Activated CD4-positive, alpha-beta memory T cell treated with anti-CD3 and anti-CD28 coated beads for 36 hours (primary cell): ENCODE measurements at regions not wholly inside any gene's neighbourhood (a gene's known extent, or its start where the extent isn't known, plus 50 kb on each side); places are given as distances from the start of the nearest gene placed in this dataset.
"Not testable (repeated sequence)": the region's sequence is repeated elsewhere in the genome, so short reads cannot be mapped to it uniquely, and the experiment has no call there.

Source experiments
- CTCF ChIA-PET: fragments of 350-600 bp; sonication (Branson Sonifier 250); formaldehyde crosslinking; loops from one replicate; lab custom pipeline; 2021; ENCODE audit warnings: antibody characterized with exemption, inconsistent platforms; lab: Charles Lee
- POLR2A ChIA-PET: fragments of 350-600 bp; sonication (Branson Sonifier 250); formaldehyde crosslinking; loops from one replicate; lab custom pipeline; 2021; ENCODE audit warnings: antibody characterized with exemption; lab: Charles Lee
- DNase-seq: peaks from one replicate; pipeline ENCODE4 v3.0.0-alpha.2; 2020
- H3K27ac Mint-ChIP-seq: one replicate; pipeline ENCODE4 v1.8.0; 2021; ENCODE audit warnings: mixed read lengths
- H3K27me3 Mint-ChIP-seq: one replicate; pipeline ENCODE4 v1.8.0; 2021; ENCODE audit warnings: mixed read lengths
- H3K36me3 Mint-ChIP-seq: one replicate; pipeline ENCODE4 v1.8.0; 2021; ENCODE audit warnings: mixed read lengths
- H3K4me1 Mint-ChIP-seq: one replicate; pipeline ENCODE4 v1.8.0; 2021; ENCODE audit warnings: low read depth, mixed read lengths
- H3K4me3 Mint-ChIP-seq: one replicate; pipeline ENCODE4 v1.8.0; 2021; ENCODE audit warnings: mild to moderate bottlenecking, mixed read lengths
- H3K9me3 Mint-ChIP-seq: one replicate; pipeline ENCODE4 v1.8.0; 2021; ENCODE audit warnings: mixed read lengths
- intact Hi-C: fragments of 100-400 bp; cut with micrococcal nuclease; formaldehyde crosslinking; loops from one replicate; pipeline ENCODE4 v1.15.1; 2023

GRCh38 chr17:64783031-64783461 lies 120.9 kb upstream of the SMURF2 start:
- H3K9me3 Mint-ChIP-seq: no peaks in the 10 kb centered on the region
- DNase-seq: no peak
- peaks cover 17% of the 10 kb centered on the region for H3K4me1 Mint-ChIP-seq
- H3K4me3 Mint-ChIP-seq: no peak overlapping the region
- ChIA-PET CTCF (interaction anchor here (0.6 kb wide), 1 partner anchor 153 kb away, joined by 5 read pairs; no protein-coding TSS in a partner anchor), POLR2A (no interaction called here)
- intact Hi-C loops: no loop called here
- peaks cover 3% of the 10 kb centered on the region for H3K36me3 Mint-ChIP-seq
- peaks cover 6% of the 10 kb centered on the region for H3K27me3 Mint-ChIP-seq
- peak overlapping the region; percentile 38 for H3K27ac Mint-ChIP-seq

GRCh38 chr17:64781810-64782555 lies 119.9 kb upstream of the SMURF2 start:
- ChIA-PET CTCF (no interaction called here), POLR2A (no interaction called here)
- H3K27ac Mint-ChIP-seq: no peak overlapping the region
- peaks cover 25% of the 10 kb centered on the region for H3K4me1 Mint-ChIP-seq
- no peaks in the 10 kb centered on the region for H3K9me3 Mint-ChIP-seq
- peaks cover 3% of the 10 kb centered on the region for H3K36me3 Mint-ChIP-seq
- no peak for DNase-seq
- intact Hi-C loops: no loop called here
- peak overlapping the region; percentile 50 for H3K4me3 Mint-ChIP-seq
- H3K27me3 Mint-ChIP-seq: peaks cover 6% of the 10 kb centered on the region

GRCh38 chr17:64781014-64781756 lies 119.1 kb upstream of the SMURF2 start:
- no peak overlapping the region for H3K27ac Mint-ChIP-seq
- no peaks in the 10 kb centered on the region for H3K9me3 Mint-ChIP-seq
- peaks cover 26% of the 10 kb centered on the region for H3K4me1 Mint-ChIP-seq
- DNase-seq: peak; percentile 75
- intact Hi-C loops: no loop called here
- CTCF ChIA-PET: interaction anchor here (1.0 to 1.2 kb wide), 2 partner anchors 157 to 318 kb away, joined by 3 read pairs; no protein-coding TSS in a partner anchor
- peaks cover 6% of the 10 kb centered on the region for H3K27me3 Mint-ChIP-seq
- H3K36me3 Mint-ChIP-seq: peaks cover 3% of the 10 kb centered on the region
- POLR2A ChIA-PET: no interaction called here
- H3K4me3 Mint-ChIP-seq: peak overlapping the region; percentile 76

GRCh38 chr17:64780096-64781013 lies 118.2 kb upstream of the SMURF2 start:
- peaks cover 3% of the 10 kb centered on the region for H3K36me3 Mint-ChIP-seq
- POLR2A ChIA-PET: no interaction called here
- H3K27ac Mint-ChIP-seq: no peak overlapping the region
- no peaks in the 10 kb centered on the region for H3K9me3 Mint-ChIP-seq
- H3K4me1 Mint-ChIP-seq: peaks cover 26% of the 10 kb centered on the region
- intact Hi-C loops: no loop called here
- H3K4me3 Mint-ChIP-seq: peak overlapping the region; percentile 76
- DNase-seq: peak; percentile 89
- peaks cover 6% of the 10 kb centered on the region for H3K27me3 Mint-ChIP-seq
- CTCF ChIA-PET: interaction anchor here (0.9 to 1.4 kb wide), 4 partner anchors 12 to 319 kb away, joined by 3 read pairs; no protein-coding TSS in a partner anchor

GRCh38 chr17:64779376-64780095 lies 117.4 kb upstream of the SMURF2 start:
- H3K9me3 Mint-ChIP-seq: no peaks in the 10 kb centered on the region
- no peak overlapping the region for H3K27ac Mint-ChIP-seq
- peaks cover 6% of the 10 kb centered on the region for H3K27me3 Mint-ChIP-seq
- H3K4me1 Mint-ChIP-seq: peaks cover 26% of the 10 kb centered on the region
- H3K4me3 Mint-ChIP-seq: peak overlapping the region; percentile 39
- ChIA-PET CTCF (interaction anchor here (0.9 to 1.4 kb wide), 2 partner anchors 11 to 159 kb away, joined by 3 read pairs; no protein-coding TSS in a partner anchor), POLR2A (no interaction called here)
- H3K36me3 Mint-ChIP-seq: no peaks in the 10 kb centered on the region
- intact Hi-C loops: loop anchor here (5.0 kb wide), 1 partner anchor 183 kb away; no protein-coding TSS in a partner anchor
- no peak for DNase-seq

- DNase-seq, H3K9me3 Mint-ChIP-seq, POLR2A ChIA-PET, H3K27me3 Mint-ChIP-seq, H3K27ac Mint-ChIP-seq, H3K36me3 Mint-ChIP-seq: not testable (repeated sequence)
- intact Hi-C loops: loop anchor here (5.0 kb wide), 1 partner anchor 183 kb away; no protein-coding TSS in a partner anchor
- CTCF ChIA-PET: interaction anchor here (1.4 kb wide), 1 partner anchor 159 kb away, joined by 3 read pairs; no protein-coding TSS in a partner anchor
- Mint-ChIP-seq H3K4me3 (peak overlapping the region; percentile 5), H3K4me1 (peaks cover 26% of the 10 kb centered on the region)
Observed at GRCh38 chr17:64779098-64779375, 116.9 kb upstream of the SMURF2 start.

- intact Hi-C loops: loop anchor here (5.0 kb wide), 1 partner anchor 184 kb away; no protein-coding TSS in a partner anchor
- peak overlapping the region; percentile 5 for H3K4me3 Mint-ChIP-seq
- ChIA-PET CTCF (interaction anchor here (0.8 to 2.0 kb wide), 4 partner anchors 9 to 184 kb away, joined by 3 to 10 read pairs (median 6); partner anchors contain the start of gene LRRC37A3), POLR2A (no interaction called here)
- H3K27me3 Mint-ChIP-seq: peaks cover 6% of the 10 kb centered on the region
- H3K4me1 Mint-ChIP-seq: peaks cover 26% of the 10 kb centered on the region
- no peaks in the 10 kb centered on the region for H3K9me3 Mint-ChIP-seq
- DNase-seq: no peak
- H3K36me3 Mint-ChIP-seq: no peaks in the 10 kb centered on the region
- no peak overlapping the region for H3K27ac Mint-ChIP-seq
Observed at GRCh38 chr17:64778240-64779097, 116.4 kb upstream of the SMURF2 start.

GRCh38 chr17:64777415-64778239 lies 115.5 kb upstream of the SMURF2 start:
- intact Hi-C loops: loop anchor here (5.0 kb wide), 1 partner anchor 185 kb away; no protein-coding TSS in a partner anchor
- Mint-ChIP-seq H3K4me3 (peak overlapping the region; percentile 29), H3K9me3 (no peaks in the 10 kb centered on the region), H3K4me1 (peaks cover 21% of the 10 kb centered on the region), H3K27me3 (peaks cover 6% of the 10 kb centered on the region), H3K27ac (no peak overlapping the region), H3K36me3 (no peaks in the 10 kb centered on the region)
- POLR2A ChIA-PET: no interaction called here
- no peak for DNase-seq
- CTCF ChIA-PET: interaction anchor here (0.8 to 2.0 kb wide), 9 partner anchors 10 to 184 kb away, joined by 3 to 10 read pairs (median 4); partner anchors contain the start of gene LRRC37A3

- peak overlapping the region; percentile 46 for H3K4me3 Mint-ChIP-seq
- peaks cover 15% of the 10 kb centered on the region for H3K4me1 Mint-ChIP-seq
- H3K9me3 Mint-ChIP-seq, H3K27ac Mint-ChIP-seq, POLR2A ChIA-PET, H3K27me3 Mint-ChIP-seq, H3K36me3 Mint-ChIP-seq: not testable (repeated sequence)
- CTCF ChIA-PET: interaction anchor here (0.8 to 2.0 kb wide), 12 partner anchors 9 to 356 kb away, joined by 3 to 10 read pairs (median 4); no protein-coding TSS in a partner anchor
- intact Hi-C loops: loop anchor here (5.0 kb wide), 1 partner anchor 185 kb away; no protein-coding TSS in a partner anchor
- peak; percentile 82 for DNase-seq
Observed at GRCh38 chr17:64776720-64777414, 114.8 kb upstream of the SMURF2 start.
